GM12873 (cell line): ENCODE measurements at regions not wholly inside any gene's neighbourhood (a gene's known extent, or its start where the extent isn't known, plus 50 kb on each side); places are given as distances from the start of the nearest gene placed in this dataset.

ENCODE experiments used
- CTCF ChIP-seq: IDR thresholded peaks from 2 replicates; pipeline ENCODE4 v1.5.1; 2012; ENCODE audit warnings: low read depth, mild to moderate bottlenecking, moderate library complexity, low read length, control low read depth; ENCODE audit not compliant: insufficient read depth; ENCODE audit errors: missing control alignments

GRCh38 chr5:167694325-167695147 lies 596.9 kb upstream of the WWC1 start:
- TF ChIP-seq CTCF: no peak

GRCh38 chr5:167696558-167697314 lies 594.7 kb upstream of the WWC1 start:
- no peak for TF ChIP-seq CTCF

- TF ChIP-seq CTCF: no peak
Measured at GRCh38 chr5:167699432-167699831, 592.0 kb upstream of the WWC1 start.

GRCh38 chr5:167701051-167701450 lies 590.4 kb upstream of the WWC1 start:
- no peak for TF ChIP-seq CTCF

GRCh38 chr5:167702014-167702413 lies 589.4 kb upstream of the WWC1 start:
- no peak for TF ChIP-seq CTCF

- no peak for TF ChIP-seq CTCF
Measured at GRCh38 chr5:167708449-167708848, 583.0 kb upstream of the WWC1 start.

GRCh38 chr5:167709625-167710024 lies 581.8 kb upstream of the WWC1 start:
- no peak for TF ChIP-seq CTCF
